Neural cell (in vitro differentiated cells): ENCODE measurements at regions not wholly inside any gene's neighbourhood (a gene's known extent, or its start where the extent isn't known, plus 50 kb on each side); places are given as distances from the start of the nearest gene placed in this dataset.

ENCODE experiments used
- H2AFZ ChIP-seq: fragments of 200-600, 300-800 bp; sonication (generic), shearing (Covaris generic); 2 replicates; pipeline ENCODE4 v1.6.0; 2014; ENCODE audit warnings: low read depth, mild to moderate bottlenecking, antibody characterized with exemption, low read length, moderate library complexity
- H3F3A ChIP-seq: fragments of 200-600 bp; shearing (Covaris generic); 2 replicates; pipeline ENCODE4 v1.6.1; 2016; ENCODE audit warnings: mild to moderate bottlenecking, moderate library complexity, mixed read lengths, antibody characterized with exemption, low read length; ENCODE audit not compliant: insufficient read depth, poor library complexity, severe bottlenecking
- H3K27ac ChIP-seq: fragments of 200-600, 300-800 bp; sonication (generic), shearing (Covaris generic); 2 replicates; pipeline ENCODE4 v1.5.1; 2014; ENCODE audit warnings: mild to moderate bottlenecking, low read length, moderate library complexity
- H3K27me3 ChIP-seq: fragments of 300-800, 200-600 bp; sonication (generic), shearing (Covaris generic); 2 replicates; pipeline ENCODE4 v1.6.0; 2014; ENCODE audit warnings: mild to moderate bottlenecking, low read depth, low read length, moderate library complexity; ENCODE audit not compliant: insufficient read depth
- H3K36me3 ChIP-seq: fragments of 300-800, 200-600 bp; sonication (generic), shearing (Covaris generic); 2 replicates; pipeline ENCODE4 v1.5.1; 2014; ENCODE audit warnings: mild to moderate bottlenecking, antibody characterized with exemption, low read length, moderate library complexity; ENCODE audit not compliant: insufficient read depth
- H3K4me2 ChIP-seq: fragments of 300-800, 200-600 bp; sonication (generic), shearing (Covaris generic); 2 replicates; pipeline ENCODE4 v1.6.0; 2014; ENCODE audit warnings: mild to moderate bottlenecking, low read length
- H3K4me3 ChIP-seq: fragments of 300-800, 200-600 bp; sonication (generic), shearing (Covaris generic); 2 replicates; pipeline ENCODE4 v1.5.1; 2014; ENCODE audit warnings: mild to moderate bottlenecking, low read length, moderate library complexity
- H3K79me2 ChIP-seq: fragments of 200-600 bp; shearing (Covaris generic); replicated peaks from 2 replicates; pipeline ENCODE4 v1.6.0; 2014; ENCODE audit warnings: mild to moderate bottlenecking, low read length, moderate library complexity; ENCODE audit not compliant: insufficient read depth
- H3K9ac ChIP-seq: fragments of 300-800, 200-600 bp; sonication (generic), shearing (Covaris generic); 2 replicates; pipeline ENCODE4 v1.6.1; 2016; ENCODE audit warnings: mild to moderate bottlenecking, low read length, mixed read lengths
- H3K9me2 ChIP-seq: fragments of 200-600 bp; shearing (Covaris generic); 2 replicates; pipeline ENCODE4 v1.6.1; 2016; ENCODE audit warnings: mild to moderate bottlenecking, low read length, mixed read lengths; ENCODE audit not compliant: insufficient read depth
- H3K9me3 ChIP-seq: fragments of 200-600, 300-800 bp; sonication (generic), shearing (Covaris generic); 2 replicates; pipeline ENCODE4 v1.6.1; 2016; ENCODE audit warnings: mild to moderate bottlenecking, mixed run types, low read length, moderate library complexity, mixed read lengths
- H4K20me1 ChIP-seq: fragments of 200-600 bp; shearing (Covaris generic); 2 replicates; pipeline ENCODE4 v1.6.1; 2016; ENCODE audit warnings: mild to moderate bottlenecking, mixed run types; ENCODE audit not compliant: insufficient read depth
- EP300 ChIP-seq: fragments of 450-650 bp; conservative IDR thresholded peaks from 2 replicates; pipeline ENCODE4 v1.6.1; 2014; ENCODE audit warnings: antibody characterized with exemption, mild to moderate bottlenecking, moderate library complexity; ENCODE audit not compliant: poor library complexity, severe bottlenecking
- EZH2 ChIP-seq: fragments of 200-600, 300-800 bp; shearing (Covaris generic), sonication (generic); IDR thresholded peaks from 2 replicates; pipeline ENCODE4 v1.6.1; 2014; ENCODE audit warnings: antibody characterized with exemption, low read length, borderline replicate concordance, mild to moderate bottlenecking; ENCODE audit not compliant: insufficient read depth, poor library complexity, severe bottlenecking
- MXI1 ChIP-seq: fragments of 450-650 bp; conservative IDR thresholded peaks from 2 replicates; pipeline ENCODE4 v1.6.1; 2014; ENCODE audit warnings: antibody characterized with exemption, mild to moderate bottlenecking; ENCODE audit not compliant: poor library complexity, severe bottlenecking
- POLR2AphosphoS5 ChIP-seq: IDR thresholded peaks from 2 replicates; pipeline ENCODE4 v1.6.1; 2012
- RAD21 ChIP-seq: fragments of 450-650 bp; conservative IDR thresholded peaks from 2 replicates; pipeline ENCODE4 v1.6.1; 2014; ENCODE audit warnings: antibody characterized with exemption, mild to moderate bottlenecking, moderate library complexity
- SMC3 ChIP-seq: fragments of 450-650 bp; conservative IDR thresholded peaks from 2 replicates; pipeline ENCODE4 v1.6.1; 2014; ENCODE audit warnings: antibody characterized with exemption, mild to moderate bottlenecking, moderate library complexity; ENCODE audit not compliant: poor library complexity
- TAF1 ChIP-seq: IDR thresholded peaks from 2 replicates; pipeline ENCODE4 v1.6.1; 2012; ENCODE audit warnings: low read depth
- TF ChIP-seq, protein P1 (sequence below): IDR thresholded peaks from 2 replicates; pipeline ENCODE4 v1.6.1; 2012; ENCODE audit warnings: borderline replicate concordance
- TF ChIP-seq, protein P2 (sequence below): fragments of 450-650 bp; IDR thresholded peaks from 2 replicates; pipeline ENCODE4 v1.5.1; 2014; ENCODE audit warnings: antibody characterized with exemption, mild to moderate bottlenecking, moderate library complexity; ENCODE audit not compliant: poor library complexity, severe bottlenecking

DNA sequence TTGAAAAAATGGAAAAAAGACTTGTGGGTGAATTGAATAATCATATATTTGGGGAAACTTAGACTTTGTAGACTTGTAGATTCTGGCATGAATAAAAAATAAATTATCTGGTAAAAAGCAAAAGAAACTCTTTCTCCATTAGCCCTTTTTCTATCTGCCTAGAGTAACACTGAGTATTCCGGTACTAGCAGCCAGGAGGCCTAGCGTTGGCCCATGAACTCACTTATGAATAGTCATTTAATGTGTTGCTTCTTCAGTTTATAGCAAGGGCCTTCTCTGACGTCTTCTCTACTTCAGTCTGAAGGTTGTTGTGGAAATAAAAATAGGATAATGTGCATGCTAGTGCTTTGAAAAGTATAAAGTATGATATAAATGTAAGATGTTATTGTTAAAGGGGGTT lies 851.2 kb upstream of the NR2F2 start:
- H3F3A ChIP-seq = no peaks in the 10 kb centered on the region
- H3K27ac ChIP-seq = no peak overlapping the region
- no peaks in the 10 kb centered on the region for H3K27me3 ChIP-seq
- no peaks in the 10 kb centered on the region for H3K79me2 ChIP-seq
- no peaks in the 10 kb centered on the region for H3K9me3 ChIP-seq
- H3K4me3 ChIP-seq = no peak overlapping the region
- no peak for TF ChIP-seq POLR2AphosphoS5
- no peak for TF ChIP-seq EZH2
- TF ChIP-seq, protein P1, sequence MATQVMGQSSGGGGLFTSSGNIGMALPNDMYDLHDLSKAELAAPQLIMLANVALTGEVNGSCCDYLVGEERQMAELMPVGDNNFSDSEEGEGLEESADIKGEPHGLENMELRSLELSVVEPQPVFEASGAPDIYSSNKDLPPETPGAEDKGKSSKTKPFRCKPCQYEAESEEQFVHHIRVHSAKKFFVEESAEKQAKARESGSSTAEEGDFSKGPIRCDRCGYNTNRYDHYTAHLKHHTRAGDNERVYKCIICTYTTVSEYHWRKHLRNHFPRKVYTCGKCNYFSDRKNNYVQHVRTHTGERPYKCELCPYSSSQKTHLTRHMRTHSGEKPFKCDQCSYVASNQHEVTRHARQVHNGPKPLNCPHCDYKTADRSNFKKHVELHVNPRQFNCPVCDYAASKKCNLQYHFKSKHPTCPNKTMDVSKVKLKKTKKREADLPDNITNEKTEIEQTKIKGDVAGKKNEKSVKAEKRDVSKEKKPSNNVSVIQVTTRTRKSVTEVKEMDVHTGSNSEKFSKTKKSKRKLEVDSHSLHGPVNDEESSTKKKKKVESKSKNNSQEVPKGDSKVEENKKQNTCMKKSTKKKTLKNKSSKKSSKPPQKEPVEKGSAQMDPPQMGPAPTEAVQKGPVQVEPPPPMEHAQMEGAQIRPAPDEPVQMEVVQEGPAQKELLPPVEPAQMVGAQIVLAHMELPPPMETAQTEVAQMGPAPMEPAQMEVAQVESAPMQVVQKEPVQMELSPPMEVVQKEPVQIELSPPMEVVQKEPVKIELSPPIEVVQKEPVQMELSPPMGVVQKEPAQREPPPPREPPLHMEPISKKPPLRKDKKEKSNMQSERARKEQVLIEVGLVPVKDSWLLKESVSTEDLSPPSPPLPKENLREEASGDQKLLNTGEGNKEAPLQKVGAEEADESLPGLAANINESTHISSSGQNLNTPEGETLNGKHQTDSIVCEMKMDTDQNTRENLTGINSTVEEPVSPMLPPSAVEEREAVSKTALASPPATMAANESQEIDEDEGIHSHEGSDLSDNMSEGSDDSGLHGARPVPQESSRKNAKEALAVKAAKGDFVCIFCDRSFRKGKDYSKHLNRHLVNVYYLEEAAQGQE = no peak
- no peak for TF ChIP-seq MXI1
- no peak for TF ChIP-seq TAF1
- TF ChIP-seq RAD21 = no peak
- TF ChIP-seq SMC3 = no peak
- TF ChIP-seq, protein P2, sequence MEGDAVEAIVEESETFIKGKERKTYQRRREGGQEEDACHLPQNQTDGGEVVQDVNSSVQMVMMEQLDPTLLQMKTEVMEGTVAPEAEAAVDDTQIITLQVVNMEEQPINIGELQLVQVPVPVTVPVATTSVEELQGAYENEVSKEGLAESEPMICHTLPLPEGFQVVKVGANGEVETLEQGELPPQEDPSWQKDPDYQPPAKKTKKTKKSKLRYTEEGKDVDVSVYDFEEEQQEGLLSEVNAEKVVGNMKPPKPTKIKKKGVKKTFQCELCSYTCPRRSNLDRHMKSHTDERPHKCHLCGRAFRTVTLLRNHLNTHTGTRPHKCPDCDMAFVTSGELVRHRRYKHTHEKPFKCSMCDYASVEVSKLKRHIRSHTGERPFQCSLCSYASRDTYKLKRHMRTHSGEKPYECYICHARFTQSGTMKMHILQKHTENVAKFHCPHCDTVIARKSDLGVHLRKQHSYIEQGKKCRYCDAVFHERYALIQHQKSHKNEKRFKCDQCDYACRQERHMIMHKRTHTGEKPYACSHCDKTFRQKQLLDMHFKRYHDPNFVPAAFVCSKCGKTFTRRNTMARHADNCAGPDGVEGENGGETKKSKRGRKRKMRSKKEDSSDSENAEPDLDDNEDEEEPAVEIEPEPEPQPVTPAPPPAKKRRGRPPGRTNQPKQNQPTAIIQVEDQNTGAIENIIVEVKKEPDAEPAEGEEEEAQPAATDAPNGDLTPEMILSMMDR = no peak
- no peak for TF ChIP-seq EP300
- no peak overlapping the region for H3K4me2 ChIP-seq
- H3K36me3 ChIP-seq = no peaks in the 10 kb centered on the region
- no peak overlapping the region for H2AFZ ChIP-seq
- no peaks in the 10 kb centered on the region for H3K9me2 ChIP-seq
- no peak overlapping the region for H3K9ac ChIP-seq
- no peaks in the 10 kb centered on the region for H4K20me1 ChIP-seq

GRCh38 chr15:95485367-95485766 lies 845.1 kb upstream of the NR2F2 start:
- H2AFZ ChIP-seq = no peak overlapping the region
- H3K79me2 ChIP-seq = no peaks in the 10 kb centered on the region
- H3K27me3 ChIP-seq = no peaks in the 10 kb centered on the region
- no peak overlapping the region for H3K4me2 ChIP-seq
- no peaks in the 10 kb centered on the region for H3K9me3 ChIP-seq
- no peak for TF ChIP-seq EP300
- no peak for TF ChIP-seq RAD21
- TF ChIP-seq SMC3 = no peak
- TF ChIP-seq POLR2AphosphoS5 = no peak
- TF ChIP-seq MXI1 = no peak
- TF ChIP-seq, protein P1 = no peak
- TF ChIP-seq TAF1 = no peak
- no peak for TF ChIP-seq EZH2
- TF ChIP-seq, protein P2 = no peak
- H4K20me1 ChIP-seq = no peaks in the 10 kb centered on the region
- H3K27ac ChIP-seq = no peak overlapping the region
- H3K4me3 ChIP-seq = no peak overlapping the region
- no peaks in the 10 kb centered on the region for H3K9me2 ChIP-seq
- H3K36me3 ChIP-seq = no peaks in the 10 kb centered on the region
- H3K9ac ChIP-seq = no peak overlapping the region
- H3F3A ChIP-seq = no peaks in the 10 kb centered on the region
